GM18508 (cell line): ENCODE measurements at regions not wholly inside any gene's neighbourhood (a gene's known extent, or its start where the extent isn't known, plus 50 kb on each side); places are given as distances from the start of the nearest gene placed in this dataset.
A peak's percentile ranks its signal among the peaks of the same experiment; 100 is the strongest.

ENCODE experiments used
- ATAC-seq: cut with Tn5 transposase; IDR thresholded peaks from one replicate; pipeline ENCODE4 v1.9.1; 2021; ENCODE audit warnings: moderate number of reproducible peaks; ENCODE audit not compliant: insufficient read depth, unreplicated experiment

DNA sequence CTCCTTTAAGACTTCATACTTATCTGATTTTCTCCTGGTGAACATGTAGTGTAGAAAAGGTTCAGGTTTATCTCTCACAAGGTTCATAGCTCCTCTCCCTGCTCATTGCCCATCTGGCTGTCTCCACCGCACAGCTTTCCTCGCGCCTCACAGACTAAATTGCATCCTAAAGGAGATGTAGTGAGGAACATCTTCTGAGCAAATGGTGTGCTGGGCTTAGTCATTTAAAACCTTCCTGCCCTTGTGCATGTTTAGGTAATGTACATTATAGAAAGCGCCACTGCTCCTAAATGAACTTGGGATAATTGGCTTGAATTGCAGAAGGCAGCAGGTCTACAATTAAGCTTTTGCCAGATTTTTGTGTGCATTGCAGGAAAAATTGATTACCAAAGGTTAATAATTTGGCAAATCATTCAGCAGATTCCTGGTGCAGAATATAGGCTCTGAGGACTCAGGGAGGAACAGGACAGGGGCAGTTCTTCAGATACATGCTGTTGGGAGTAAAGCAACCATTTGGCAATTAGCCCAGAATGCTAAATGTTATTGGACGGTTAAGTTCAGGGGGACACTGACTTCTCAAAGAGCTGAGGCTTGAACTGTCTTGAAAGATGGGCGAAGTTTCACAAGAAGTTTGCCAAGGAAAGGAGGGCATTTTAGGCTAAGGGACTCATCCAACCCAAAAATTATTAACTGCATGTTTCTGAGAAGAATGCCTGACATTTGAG lies 108.4 kb upstream of the CLDN10 start:
- ATAC-seq = no peak

DNA sequence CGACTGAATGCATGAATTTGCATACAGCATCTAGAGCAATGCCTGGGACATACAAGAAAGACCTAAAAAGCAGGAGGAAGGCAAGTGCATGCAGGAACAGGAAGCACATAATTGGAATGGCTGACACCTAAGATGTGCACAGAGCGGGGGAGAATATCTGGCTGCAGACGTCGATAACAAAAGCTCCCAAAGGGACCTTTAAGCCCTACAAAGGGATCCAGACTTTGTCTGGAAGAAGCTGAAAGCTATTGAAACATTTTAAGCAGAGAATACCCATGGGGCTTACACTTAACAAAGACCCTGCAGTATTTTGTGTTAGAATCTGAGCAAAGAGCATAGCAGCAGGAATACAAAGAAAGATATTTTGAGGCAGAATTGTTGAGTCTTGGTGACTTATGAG lies 107.4 kb upstream of the CLDN10 start:
- ATAC-seq = no peak

DNA sequence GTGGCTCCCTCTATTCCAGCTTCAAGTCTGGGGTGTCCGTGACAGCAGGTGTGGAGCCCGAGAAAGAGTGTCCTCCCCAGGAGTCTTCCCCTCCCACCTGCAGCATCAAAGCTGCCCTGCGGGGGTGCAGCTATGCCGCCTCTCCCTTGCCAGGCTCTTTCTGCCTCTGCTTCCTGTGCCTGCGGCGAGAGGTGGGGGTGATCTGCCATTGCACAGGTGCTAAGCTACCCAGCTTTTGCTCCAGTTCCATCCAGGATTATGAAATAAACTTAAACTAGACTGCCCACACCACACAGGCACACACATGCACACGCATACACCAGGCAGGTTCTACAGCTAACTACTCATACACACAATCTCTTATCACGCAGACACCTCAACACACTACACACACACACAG lies 104.7 kb upstream of the CLDN10 start:
- ATAC-seq = no peak

DNA sequence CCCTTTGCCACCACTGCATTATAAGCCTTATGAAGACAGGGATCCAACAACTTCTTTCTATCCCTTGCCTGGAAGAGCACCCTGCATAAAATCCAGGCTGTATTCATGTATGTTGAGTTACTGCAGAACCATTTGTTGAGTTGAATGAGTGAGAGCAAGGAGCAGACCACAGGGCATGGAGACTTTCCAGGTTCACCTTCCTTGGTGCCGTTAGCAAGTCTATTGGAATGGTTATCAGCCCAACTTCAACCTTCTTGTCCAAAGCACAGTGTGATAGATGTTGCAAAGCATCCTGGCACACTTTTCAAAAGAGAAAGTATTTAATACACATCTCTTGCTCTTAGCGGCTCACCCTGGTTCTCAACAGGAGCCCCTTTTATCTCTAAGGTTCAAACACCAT lies 100.9 kb upstream of the CLDN10 start:
- ATAC-seq = no peak

DNA sequence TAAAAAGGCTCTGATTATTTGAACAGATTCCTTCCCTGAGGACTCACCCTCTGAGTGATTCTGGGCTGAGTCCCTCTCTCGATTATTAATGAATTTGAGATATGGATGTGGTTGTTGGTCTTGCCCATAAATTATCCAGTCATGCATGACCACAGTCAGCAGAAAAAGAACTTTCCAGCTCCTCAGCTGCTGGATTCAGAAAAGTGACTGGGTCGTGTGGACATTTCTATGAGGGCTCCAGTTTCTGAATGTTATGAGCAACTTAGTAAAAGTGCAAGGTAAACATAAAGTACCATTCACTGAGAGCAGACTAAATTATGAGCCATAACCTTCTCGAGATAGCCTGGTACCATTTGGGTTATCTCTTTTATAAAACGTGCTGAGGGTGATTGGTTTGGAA lies 100.1 kb upstream of the CLDN10 start:
- ATAC-seq = no peak

DNA sequence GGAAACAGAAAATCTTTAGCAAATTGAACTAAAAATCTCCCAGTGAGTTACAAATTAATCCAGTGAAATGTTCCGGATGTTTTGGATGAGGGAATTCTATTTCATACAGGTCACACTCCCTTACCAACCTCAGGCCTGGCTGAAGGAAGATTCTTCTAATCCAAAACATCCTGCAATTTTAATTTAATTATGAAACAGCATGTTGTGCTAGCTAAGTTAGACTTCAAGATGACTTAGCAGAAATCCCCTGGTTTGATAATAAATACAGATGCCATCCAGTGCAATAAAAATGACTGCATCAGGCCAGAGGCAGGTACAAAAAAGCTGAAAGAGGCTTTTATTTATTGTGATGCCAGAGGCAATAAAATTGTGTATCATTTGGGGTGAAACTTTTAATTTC lies 96.7 kb upstream of the CLDN10 start:
- ATAC-seq = no peak

DNA sequence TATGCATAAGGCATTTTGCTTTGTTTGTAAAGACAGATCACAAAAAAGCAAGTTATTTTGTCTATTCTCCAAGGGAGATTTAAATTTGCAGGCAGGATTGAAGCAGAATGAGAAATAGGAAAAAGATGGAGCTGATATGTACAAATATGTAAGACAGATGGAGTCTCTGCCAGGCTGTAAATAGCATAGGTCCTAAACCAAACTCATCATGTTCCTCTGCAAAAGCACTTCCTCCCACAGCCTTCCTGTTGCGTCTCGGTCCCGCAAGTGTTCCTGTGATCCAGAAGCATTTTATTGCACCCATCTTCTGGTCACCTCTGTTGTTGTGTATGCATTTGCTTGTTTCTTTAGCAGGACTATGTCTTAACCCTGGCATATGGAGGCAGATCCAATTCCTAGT lies 95.7 kb upstream of the CLDN10 start:
- no peak for ATAC-seq

DNA sequence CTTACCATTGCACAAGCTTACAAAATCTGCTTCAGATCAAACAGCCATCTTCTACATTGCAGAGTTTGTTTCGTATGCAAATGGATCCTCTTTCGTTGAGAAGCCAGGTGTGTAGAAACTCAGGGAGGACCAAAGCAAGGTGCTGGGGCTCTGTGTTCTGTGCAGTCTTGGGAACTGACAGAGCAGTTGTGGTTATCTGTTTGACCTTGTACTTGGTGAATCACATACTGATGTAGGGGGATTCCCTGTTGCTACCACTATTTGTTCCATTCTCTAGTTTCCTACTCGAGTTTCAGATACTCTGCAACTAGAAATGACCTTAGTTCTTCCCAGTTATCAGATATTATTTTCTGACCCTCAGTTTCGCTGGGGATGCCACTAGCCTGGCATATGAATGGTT lies 95.2 kb upstream of the CLDN10 start:
- ATAC-seq = peak; percentile 99

DNA sequence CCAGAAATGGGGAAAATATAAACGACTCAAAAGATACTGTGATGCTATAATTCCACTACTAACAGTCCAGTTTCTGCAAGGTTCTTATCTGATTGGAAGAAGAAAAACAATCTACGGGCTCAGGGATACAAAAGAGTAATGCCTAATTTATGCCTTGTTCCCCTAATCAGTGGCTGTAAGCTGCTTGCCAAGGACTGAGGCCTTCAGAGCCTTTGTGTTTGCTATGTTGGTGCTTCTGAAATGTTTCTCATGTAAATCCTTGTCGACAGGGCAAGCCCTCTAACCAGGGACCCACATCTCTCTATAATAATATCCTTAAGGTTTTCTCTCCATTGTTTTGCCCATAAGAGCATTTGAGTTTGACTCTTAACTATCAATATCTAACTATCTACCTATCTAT lies 89.7 kb upstream of the CLDN10 start:
- no peak for ATAC-seq

DNA sequence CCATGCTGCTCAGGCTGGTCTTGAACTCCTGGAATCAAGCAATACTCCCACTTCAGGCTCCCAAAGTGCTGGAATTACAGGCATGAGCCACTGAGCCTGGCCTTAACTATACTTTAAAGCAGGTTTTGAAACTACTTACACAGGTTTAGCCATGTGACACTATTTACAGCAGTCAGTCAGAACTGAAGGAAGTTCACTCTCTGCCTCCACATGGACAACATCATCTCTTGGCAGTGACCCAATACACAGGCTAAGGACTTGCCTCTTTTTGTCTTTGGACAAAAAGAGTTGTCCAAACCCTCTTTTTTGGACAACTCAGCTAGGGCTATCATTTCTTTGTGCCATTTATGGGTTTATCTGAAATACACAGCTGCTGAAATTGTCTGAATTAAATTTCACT lies 89.0 kb upstream of the CLDN10 start:
- no peak for ATAC-seq

DNA sequence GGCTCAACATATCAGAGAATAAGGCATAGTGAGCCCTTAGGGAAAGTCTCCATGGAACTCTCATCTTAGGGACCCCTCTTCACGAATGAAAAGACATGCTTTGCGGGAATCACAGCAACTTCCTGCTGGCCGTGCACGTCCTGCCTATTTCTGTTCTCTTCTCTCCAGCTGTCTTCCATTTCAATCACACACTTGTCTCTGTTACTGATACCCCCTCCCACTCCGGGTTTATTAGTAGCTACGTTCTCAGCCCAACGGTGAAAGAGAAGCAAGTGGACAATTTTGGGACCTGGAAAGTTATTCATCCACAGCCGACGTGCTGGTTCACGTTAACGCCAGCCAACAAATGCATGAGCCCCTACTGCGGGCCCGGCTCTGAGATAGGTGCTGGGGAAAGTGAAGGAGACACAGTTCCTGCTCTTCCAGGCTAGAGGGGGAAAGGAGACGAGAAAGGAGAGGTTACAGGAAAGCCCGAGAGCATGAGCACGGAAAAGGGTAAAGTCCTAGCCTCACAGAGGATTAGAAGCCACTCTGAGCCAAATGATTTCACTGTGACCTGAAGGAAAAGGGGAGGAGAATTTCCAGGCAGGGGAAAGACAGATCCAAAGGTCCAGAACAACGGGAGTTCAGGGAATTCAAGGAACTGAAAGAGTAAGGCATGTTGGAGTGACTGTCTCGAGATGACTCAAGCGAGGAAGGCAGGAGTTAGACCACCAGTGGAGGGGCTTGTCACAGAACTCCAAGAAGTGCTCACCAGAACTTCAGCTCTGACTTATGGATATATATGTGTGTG lies 81.8 kb upstream of the CLDN10 start:
- ATAC-seq = no peak

DNA sequence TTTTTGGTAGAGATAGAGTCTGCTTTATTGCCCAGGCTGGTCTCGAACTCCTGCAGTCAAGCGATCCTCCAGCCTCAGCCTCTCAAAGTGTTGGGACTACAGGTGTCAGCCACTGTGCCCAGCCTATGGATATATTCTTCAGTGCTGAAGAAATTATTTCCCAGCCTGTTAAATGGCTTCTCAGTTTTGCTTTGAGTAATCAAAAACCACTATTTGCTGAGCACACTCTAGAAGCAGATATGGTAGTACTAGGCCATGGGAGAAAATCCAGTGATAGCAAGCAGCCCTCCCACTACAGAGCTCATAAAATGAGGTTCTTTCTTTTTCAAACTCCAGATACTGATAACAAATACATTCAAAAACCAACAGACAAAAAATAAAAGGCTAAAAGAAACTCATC lies 80.6 kb upstream of the CLDN10 start:
- no peak for ATAC-seq

DNA sequence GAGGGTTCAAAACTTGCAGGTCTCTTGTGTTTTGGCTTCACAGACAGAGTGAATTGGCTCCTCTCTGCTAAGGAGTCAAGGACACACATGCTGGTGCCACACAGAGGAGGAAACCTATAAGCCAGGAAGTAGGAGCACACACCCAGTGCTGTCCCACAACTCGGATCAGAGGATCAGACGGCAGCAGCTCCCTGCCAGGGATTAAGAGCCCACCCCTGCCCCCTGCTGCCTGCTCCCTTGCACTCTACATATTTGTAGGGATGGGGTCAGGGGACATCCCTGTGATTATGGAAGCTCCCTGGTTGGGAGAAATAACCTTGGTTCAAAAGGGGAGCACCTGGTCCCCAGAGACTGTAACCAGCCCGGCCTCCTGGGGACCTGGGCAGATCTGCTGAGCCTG lies 77.5 kb upstream of the CLDN10 start:
- no peak for ATAC-seq

DNA sequence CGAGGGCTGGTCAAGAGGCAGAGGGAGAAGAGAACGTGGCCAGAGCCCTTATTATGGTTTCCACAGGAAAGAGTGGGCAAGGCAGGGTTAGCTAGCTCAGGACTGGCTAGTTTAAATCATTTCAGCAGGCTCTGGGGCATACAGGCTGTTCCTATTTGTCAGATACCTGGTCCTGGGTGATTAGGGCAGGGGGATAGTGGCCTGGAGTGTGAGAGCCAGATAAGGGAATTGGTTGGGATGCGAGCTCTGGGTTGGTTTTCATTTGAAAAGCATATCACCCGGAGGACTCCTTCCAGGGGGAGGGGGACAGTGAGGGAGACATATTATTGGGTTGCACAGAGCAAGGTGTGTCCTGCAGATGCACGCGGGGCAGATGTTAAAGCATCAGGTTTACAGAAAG lies 75.3 kb upstream of the CLDN10 start:
- no peak for ATAC-seq

DNA sequence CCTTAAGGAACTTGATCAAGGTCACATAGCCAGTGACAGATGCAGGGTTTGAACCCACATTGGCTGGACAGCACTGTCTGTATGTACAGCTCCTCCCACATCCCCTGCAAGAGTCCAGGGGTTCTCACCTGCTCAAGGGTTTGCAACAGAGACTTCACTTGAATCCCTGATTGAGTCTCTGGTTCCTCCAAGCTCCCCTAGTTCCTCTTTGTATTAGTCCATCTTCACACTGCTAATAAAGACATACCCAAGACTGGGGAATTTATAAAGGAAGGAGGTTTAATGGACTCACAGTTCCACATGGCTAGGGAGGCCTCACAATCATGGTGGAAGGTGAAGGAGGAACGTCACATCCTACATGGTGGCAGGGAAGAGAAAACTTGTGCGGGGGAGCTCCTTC lies 72.8 kb upstream of the CLDN10 start:
- ATAC-seq = no peak

DNA sequence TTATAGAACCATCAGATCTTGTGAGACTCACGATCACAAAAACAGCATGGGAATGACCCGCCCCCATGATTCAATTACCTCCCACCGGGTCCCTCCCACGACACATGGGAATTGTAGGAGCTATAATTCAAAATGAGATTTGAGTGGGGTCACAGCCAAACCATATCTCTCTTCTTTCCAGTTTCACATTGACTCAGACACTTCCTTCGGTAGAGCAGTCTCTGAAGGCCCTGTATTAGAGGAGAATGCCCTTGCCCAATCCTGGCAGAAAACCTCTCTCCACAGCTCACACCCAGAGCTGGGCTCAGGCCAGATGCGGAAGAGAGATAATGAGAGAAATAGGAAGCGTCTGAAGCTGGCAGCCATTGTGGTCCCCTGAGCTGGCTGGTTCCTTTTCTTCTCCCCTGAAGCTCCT lies 72.4 kb upstream of the CLDN10 start:
- ATAC-seq = peak; percentile 37

DNA sequence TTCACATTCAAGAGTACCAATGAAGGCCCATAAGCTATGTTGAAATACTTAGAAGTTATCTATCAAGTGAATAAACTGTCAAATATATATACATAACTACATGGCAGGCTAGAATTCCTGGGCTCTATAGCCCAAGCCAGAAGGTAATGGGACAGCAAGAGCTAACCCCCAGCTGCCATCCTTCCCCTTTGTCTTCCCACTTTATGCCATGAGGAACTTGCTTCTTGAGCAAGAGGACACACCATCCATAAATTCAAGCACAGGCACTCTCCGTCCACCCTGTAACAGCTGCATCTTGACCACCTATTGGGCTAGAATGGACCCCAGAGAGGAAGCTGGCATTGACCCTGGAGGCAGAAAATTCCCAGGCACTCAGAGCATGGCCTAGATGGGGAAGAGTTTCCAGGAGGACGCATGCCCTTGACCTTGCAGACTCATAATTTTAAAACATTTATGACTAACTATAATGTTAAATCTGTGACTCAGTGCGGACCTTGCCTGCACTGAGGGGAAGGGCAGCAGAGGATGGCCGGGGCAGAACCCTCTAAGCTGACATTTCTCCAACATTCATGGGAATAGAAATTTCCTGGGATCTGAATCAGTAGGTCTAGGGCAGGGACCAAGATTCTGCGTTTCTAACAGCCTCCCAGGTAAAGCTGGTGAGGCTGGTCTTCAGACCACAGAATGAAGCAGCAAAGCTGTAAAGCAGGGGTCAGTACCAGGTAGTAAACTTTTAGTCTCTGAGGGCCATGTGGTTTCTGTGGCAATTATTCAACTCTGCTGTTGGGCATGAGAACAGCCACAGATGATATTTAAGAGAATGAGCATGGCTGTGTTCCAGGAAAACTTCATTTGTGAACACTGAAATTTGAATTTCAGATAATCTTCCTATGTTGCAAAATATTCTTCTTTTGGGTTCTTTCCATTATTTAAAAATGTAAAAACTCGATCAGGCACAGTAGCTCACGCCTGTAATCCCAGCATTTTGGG lies 71.4 kb upstream of the CLDN10 start:
- no peak for ATAC-seq

DNA sequence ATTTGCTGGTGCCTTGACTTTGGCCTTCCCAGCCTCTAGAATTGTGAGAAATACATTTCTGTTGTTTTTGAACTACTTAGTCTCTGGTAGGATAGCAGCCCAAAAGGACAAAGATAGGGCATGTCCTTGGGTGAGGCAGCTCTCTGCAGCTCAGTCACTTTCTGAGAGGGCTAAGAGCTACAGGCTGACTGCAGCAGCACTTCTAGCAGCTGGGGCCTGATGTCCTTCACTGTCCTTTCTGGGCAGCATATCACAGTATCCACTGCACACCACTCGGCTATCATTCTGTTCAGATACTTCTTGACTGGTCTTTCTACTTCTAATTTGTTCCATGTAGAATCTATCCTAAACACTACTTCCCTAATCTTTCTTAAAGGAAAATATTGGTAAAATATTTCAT lies 68.5 kb upstream of the CLDN10 start:
- no peak for ATAC-seq

DNA sequence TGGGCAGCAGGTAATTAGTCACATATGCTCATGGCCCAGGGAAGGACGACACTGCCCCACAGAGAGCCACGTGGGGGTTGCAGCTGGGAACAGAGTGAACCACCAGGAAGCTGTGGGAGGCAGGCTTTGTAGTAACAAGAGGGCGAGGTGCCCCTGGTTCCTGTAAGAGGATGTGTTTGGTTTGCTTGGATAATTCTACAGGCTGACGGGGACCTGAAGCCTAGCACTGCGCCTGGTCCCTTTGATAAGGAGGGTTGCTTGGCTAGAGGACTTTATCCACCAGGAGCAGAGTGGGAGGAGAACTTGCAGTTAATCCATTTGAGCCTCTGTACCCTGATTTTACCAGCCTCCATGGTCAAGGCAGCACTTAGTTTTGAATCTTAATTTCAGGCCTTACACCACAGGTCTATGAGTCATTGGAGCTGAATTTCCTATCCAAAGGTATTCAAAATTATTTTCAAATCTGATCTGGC lies 67.4 kb upstream of the CLDN10 start:
- no peak for ATAC-seq

DNA sequence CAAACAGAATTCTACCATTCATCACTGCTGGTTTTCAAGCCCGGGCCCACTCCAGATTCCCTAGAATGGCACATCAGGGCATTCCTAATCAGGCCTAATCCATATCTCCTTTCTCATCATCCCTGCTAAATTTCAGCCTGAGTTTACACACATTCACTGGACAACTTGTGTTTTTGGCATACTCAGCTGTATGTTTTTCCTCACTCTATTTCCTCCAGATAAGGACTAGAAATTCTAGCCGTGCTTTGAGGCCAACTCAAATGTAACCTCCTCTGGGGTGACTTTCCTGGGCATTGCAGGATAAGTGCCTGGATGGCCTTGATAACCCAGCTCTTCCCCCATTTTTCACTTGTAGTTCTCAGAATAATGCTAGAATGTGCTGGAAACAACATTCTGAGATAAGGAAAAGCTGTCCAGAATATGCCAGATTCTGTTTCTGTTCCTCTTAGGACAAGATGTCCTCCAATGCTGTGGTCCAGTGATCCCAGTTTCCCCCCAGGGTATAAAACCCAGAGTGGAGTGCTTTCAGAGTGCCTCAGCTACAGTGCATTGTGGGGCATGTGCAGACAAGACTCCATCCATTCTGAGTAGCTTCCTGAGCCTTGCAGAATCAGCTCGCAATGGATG lies 66.9 kb upstream of the CLDN10 start:
- ATAC-seq = no peak
